ENCODE measurements at regions not wholly inside any gene's neighbourhood (a gene's known extent, or its start where the extent isn't known, plus 50 kb on each side); places are given as distances from the start of the nearest gene placed in this dataset.

DNA sequence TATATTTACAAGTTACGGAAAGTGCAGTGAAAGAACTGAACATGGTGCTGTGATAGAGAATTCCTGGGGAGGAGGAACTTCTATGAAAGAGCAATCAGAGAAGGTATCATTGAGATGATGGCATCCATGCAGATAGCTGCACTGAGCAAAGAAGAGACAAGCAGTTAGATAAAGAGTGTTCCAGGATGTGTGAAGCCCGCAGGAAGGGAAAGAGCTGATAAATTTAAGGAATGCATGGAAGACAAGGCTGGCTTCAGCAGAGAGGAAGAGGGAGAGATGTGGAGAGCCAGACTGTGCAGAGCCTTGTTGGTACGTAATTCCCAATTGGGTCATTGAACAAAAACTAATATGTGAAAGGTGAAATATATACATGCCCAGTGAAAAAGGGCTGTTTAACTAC lies 538.9 kb downstream of the INHBA start:
- 50% methylated on average over 3 of the region's 3 CpGs for WGBS (ENCODE audit: missing lambda C conversion rate)
- POLR2A ChIA-PET, result no interaction called here
- CTCF ChIA-PET, result no interaction called here
- FAIRE-seq (no peak), DNase-seq (ENCODE audit: low read depth in 1 of 2, low spot score in 1 of 2) (no peak), ATAC-seq (no peak)
- no peak overlapping the region for H3K4me2 ChIP-seq
- TF ChIP-seq NPAS2 (CRISPR knock-in tag; IDR thresholded peaks at IDR 0.05; ENCODE audit: borderline replicate concordance), result no peak
- no peak for TF ChIP-seq JUN (IDR thresholded peaks at IDR 0.05)
- no peak for TF ChIP-seq CBX8 (IDR thresholded peaks at IDR 0.05)
- no peak for TF ChIP-seq EHF (CRISPR knock-in tag; IDR thresholded peaks at IDR 0.05)
- no peak for TF ChIP-seq HDAC2 (IDR thresholded peaks at IDR 0.05)
- TF ChIP-seq ZC3H11A (IDR thresholded peaks at IDR 0.05), result no peak
- TF ChIP-seq POLR2A (IDR thresholded peaks at IDR 0.05; ENCODE audit: low read length), result no peak
- TF ChIP-seq, protein P1, sequence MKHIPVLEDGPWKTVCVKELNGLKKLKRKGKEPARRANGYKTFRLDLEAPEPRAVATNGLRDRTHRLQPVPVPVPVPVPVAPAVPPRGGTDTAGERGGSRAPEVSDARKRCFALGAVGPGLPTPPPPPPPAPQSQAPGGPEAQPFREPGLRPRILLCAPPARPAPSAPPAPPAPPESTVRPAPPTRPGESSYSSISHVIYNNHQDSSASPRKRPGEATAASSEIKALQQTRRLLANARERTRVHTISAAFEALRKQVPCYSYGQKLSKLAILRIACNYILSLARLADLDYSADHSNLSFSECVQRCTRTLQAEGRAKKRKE (CRISPR knock-in tag; IDR thresholded peaks at IDR 0.05; ENCODE audit: low read depth), result no peak
- no peak for TF ChIP-seq TP53 (CRISPR knock-in tag; IDR thresholded peaks at IDR 0.05)
- TF ChIP-seq FOSB (CRISPR knock-in tag; IDR thresholded peaks at IDR 0.05), result no peak
- TF ChIP-seq EP300 (IDR thresholded peaks at IDR 0.05), result no peak
- TF ChIP-seq MYC (IDR thresholded peaks at IDR 0.05; ENCODE audit: borderline replicate concordance, low read length), result no peak
- TF ChIP-seq, protein P2, sequence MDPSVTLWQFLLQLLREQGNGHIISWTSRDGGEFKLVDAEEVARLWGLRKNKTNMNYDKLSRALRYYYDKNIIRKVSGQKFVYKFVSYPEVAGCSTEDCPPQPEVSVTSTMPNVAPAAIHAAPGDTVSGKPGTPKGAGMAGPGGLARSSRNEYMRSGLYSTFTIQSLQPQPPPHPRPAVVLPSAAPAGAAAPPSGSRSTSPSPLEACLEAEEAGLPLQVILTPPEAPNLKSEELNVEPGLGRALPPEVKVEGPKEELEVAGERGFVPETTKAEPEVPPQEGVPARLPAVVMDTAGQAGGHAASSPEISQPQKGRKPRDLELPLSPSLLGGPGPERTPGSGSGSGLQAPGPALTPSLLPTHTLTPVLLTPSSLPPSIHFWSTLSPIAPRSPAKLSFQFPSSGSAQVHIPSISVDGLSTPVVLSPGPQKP (IDR thresholded peaks at IDR 0.05; ENCODE audit: low read depth, low read length), result no peak
- TF ChIP-seq, protein P3, sequence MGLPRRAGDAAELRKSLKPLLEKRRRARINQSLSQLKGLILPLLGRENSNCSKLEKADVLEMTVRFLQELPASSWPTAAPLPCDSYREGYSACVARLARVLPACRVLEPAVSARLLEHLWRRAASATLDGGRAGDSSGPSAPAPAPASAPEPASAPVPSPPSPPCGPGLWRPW (IDR thresholded peaks at IDR 0.05), result no peak
- TF ChIP-seq, protein P4, sequence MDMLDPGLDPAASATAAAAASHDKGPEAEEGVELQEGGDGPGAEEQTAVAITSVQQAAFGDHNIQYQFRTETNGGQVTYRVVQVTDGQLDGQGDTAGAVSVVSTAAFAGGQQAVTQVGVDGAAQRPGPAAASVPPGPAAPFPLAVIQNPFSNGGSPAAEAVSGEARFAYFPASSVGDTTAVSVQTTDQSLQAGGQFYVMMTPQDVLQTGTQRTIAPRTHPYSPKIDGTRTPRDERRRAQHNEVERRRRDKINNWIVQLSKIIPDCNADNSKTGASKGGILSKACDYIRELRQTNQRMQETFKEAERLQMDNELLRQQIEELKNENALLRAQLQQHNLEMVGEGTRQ (IDR thresholded peaks at IDR 0.05), result no peak
- TF ChIP-seq, protein P5, sequence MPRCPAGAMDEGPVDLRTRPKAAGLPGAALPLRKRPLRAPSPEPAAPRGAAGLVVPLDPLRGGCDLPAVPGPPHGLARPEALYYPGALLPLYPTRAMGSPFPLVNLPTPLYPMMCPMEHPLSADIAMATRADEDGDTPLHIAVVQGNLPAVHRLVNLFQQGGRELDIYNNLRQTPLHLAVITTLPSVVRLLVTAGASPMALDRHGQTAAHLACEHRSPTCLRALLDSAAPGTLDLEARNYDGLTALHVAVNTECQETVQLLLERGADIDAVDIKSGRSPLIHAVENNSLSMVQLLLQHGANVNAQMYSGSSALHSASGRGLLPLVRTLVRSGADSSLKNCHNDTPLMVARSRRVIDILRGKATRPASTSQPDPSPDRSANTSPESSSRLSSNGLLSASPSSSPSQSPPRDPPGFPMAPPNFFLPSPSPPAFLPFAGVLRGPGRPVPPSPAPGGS (IDR thresholded peaks at IDR 0.05), result no peak
- no peak overlapping the region for H3K27ac ChIP-seq
- H3K4me1 ChIP-seq, result no peaks in the 10 kb centered on the region
- no peaks in the 10 kb centered on the region for H3K9me3 ChIP-seq
- no peak overlapping the region for H3K4me3 ChIP-seq

DNA sequence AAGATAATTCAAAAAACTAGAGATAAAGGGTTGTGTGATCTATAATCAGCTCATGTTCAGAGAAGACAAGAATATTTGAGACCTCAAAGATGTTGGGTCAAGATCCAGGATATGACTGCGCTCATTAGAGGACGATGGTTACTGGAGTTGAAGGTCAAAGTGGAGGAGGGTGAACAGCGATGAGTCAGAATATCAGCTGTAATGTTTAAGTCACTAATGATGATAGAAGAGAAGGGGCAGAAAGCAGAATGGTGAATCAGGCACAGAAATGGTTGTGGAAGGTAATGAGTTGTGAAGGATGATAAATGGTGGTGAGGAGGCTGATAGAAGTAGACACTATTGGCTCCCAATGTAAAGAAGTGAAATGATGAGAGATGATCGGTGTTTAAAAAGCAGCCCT lies 540.3 kb downstream of the INHBA start:
- Histone ChIP-seq H3K4me2 (no peak overlapping the region), H3K4me1 (no peaks in the 10 kb centered on the region), H3K9me3 (no peaks in the 10 kb centered on the region), H3K27ac (no peak overlapping the region), H3K4me3 (no peak overlapping the region)
- no peak for TF ChIP-seq JUNB (IDR thresholded peaks at IDR 0.05)
- TF ChIP-seq, protein P5 (IDR thresholded peaks at IDR 0.05), result no peak
- TF ChIP-seq ZSCAN20 (CRISPR knock-in tag; IDR thresholded peaks at IDR 0.05), result no peak
- TF ChIP-seq RNF2 (IDR thresholded peaks at IDR 0.05; ENCODE audit: borderline replicate concordance, low read depth), result no peak
- no peak for TF ChIP-seq ZC3H11A (IDR thresholded peaks at IDR 0.05)
- TF ChIP-seq FOXS1 (CRISPR knock-in tag; IDR thresholded peaks at IDR 0.05), result no peak
- TF ChIP-seq, protein P6, sequence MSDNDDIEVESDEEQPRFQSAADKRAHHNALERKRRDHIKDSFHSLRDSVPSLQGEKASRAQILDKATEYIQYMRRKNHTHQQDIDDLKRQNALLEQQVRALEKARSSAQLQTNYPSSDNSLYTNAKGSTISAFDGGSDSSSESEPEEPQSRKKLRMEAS (IDR thresholded peaks at IDR 0.05), result no peak
- 30% methylated on average over 4 of the region's 4 CpGs for WGBS (ENCODE audit: missing lambda C conversion rate)
- CTCF ChIA-PET, result no interaction called here
- POLR2A ChIA-PET, result no interaction called here
- ATAC-seq (no peak), DNase-seq (ENCODE audit: low read depth in 1 of 2, low spot score in 1 of 2) (no peak), FAIRE-seq (no peak)

All from A549 (cell line).